ENCODE measurements at regions not wholly inside any gene's neighbourhood (a gene's known extent, or its start where the extent isn't known, plus 50 kb on each side); places are given as distances from the start of the nearest gene placed in this dataset.

DNA sequence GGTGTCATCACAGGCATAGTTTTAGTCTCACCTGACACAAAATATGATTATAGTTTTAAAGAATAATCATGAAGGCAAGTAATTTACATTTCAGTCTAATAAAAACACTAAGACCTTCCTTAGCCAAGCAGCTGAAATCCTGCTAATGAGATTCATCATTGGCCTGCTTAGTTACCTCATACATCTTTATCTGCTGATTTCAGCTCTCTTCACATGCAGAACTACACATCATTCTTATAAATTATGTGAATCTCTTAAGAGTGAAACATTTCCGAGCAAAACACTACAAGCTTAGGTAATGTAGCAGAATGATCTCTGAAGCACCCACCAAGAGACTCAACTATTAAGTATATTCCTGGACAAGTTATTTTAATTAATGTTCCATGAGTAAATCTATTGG lies 198.1 kb downstream of the DPY19L2 start:
- H3K4me3 ChIP-seq (ENCODE audit: low read length) = no peak overlapping the region
- ATAC-seq (ENCODE audit: poor library complexity) (no peak), DNase-seq (no peak)
- Mint-ChIP-seq H3K9me3 (no peaks in the 10 kb centered on the region), H3K27ac (no peak overlapping the region), H3K4me1 (ENCODE audit: low read depth) (no peaks in the 10 kb centered on the region), H3K27me3 (no peaks in the 10 kb centered on the region), H3K36me3 (ENCODE audit: low read depth) (no peaks in the 10 kb centered on the region), H3K4me3 (no peak overlapping the region)
- no peak overlapping the region for H3K27ac ChIP-seq (ENCODE audit: low read depth in 1 of 2, low read length in 2 of 2)
- H3K27me3 ChIP-seq (ENCODE audit: control insufficient read depth in 1 of 2, insufficient read depth in 2 of 2, low read length in 2 of 2) = no peaks in the 10 kb centered on the region
- intact Hi-C loops (cut with DNase I, micrococcal nuclease) = no loop called here
- CTCF ChIA-PET = no interaction called here
- POLR2A ChIA-PET = no interaction called here
- no peaks in the 10 kb centered on the region for H3K9me3 ChIP-seq (ENCODE audit: control insufficient read depth in 1 of 2, insufficient read depth in 1 of 2, low read length in 2 of 2)
- TF ChIP-seq, protein P1, sequence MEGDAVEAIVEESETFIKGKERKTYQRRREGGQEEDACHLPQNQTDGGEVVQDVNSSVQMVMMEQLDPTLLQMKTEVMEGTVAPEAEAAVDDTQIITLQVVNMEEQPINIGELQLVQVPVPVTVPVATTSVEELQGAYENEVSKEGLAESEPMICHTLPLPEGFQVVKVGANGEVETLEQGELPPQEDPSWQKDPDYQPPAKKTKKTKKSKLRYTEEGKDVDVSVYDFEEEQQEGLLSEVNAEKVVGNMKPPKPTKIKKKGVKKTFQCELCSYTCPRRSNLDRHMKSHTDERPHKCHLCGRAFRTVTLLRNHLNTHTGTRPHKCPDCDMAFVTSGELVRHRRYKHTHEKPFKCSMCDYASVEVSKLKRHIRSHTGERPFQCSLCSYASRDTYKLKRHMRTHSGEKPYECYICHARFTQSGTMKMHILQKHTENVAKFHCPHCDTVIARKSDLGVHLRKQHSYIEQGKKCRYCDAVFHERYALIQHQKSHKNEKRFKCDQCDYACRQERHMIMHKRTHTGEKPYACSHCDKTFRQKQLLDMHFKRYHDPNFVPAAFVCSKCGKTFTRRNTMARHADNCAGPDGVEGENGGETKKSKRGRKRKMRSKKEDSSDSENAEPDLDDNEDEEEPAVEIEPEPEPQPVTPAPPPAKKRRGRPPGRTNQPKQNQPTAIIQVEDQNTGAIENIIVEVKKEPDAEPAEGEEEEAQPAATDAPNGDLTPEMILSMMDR (IDR thresholded peaks at IDR 0.05) = no peak
- no peaks in the 10 kb centered on the region for H3K36me3 ChIP-seq (ENCODE audit: insufficient read depth, low read length)
- no peaks in the 10 kb centered on the region for H3K4me1 ChIP-seq (ENCODE audit: insufficient read depth, low read length)

DNA sequence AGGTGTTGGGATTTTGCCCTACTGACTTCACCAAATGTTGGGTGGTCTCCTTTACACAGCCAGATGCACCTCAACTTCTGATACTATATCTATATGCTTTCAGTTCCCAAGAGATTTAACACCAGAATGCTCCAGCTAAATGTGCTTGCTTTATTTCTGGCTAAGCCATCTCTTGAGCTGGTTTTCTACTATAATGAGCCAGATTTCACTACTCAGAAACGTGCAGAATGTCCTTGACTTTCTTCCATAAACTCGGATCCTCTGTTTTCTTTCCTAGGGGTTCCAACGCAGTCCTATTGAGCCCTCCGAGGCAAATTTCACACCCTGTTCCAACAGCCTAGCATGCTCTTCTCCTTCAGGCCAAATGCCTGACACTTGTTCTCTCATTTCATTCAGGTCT lies 200.3 kb downstream of the DPY19L2 start:
- Mint-ChIP-seq H3K4me1 (ENCODE audit: low read depth) (no peaks in the 10 kb centered on the region), H3K27ac (no peak overlapping the region), H3K36me3 (ENCODE audit: low read depth) (no peaks in the 10 kb centered on the region)

GRCh38 chr12:63457857-63458256 lies 210.4 kb downstream of the DPY19L2 start:
- CTCF ChIA-PET = no interaction called here
- Histone ChIP-seq H3K27ac (ENCODE audit: low read depth in 1 of 2, low read length in 2 of 2) (no peak overlapping the region), H3K27me3 (ENCODE audit: control insufficient read depth in 1 of 2, insufficient read depth in 2 of 2, low read length in 2 of 2) (no peaks in the 10 kb centered on the region), H3K4me1 (ENCODE audit: insufficient read depth, low read length) (no peaks in the 10 kb centered on the region), H3K36me3 (ENCODE audit: insufficient read depth, low read length) (no peaks in the 10 kb centered on the region), H3K9me3 (ENCODE audit: control insufficient read depth in 1 of 2, insufficient read depth in 1 of 2, low read length in 2 of 2) (peaks cover 0 to 5% of the 10 kb centered on the region in 2 experiments), H3K4me3 (ENCODE audit: low read length) (no peak overlapping the region)
- H3K27me3 Mint-ChIP-seq = no peaks in the 10 kb centered on the region
- DNase-seq (no peak), ATAC-seq (ENCODE audit: poor library complexity) (no peak)
- no peaks in the 10 kb centered on the region for H3K9me3 Mint-ChIP-seq
- POLR2A ChIA-PET = no interaction called here
- intact Hi-C loops (cut with DNase I, micrococcal nuclease) = no loop called here
- TF ChIP-seq, protein P1 (IDR thresholded peaks at IDR 0.05) = no peak
- H3K4me1 Mint-ChIP-seq (ENCODE audit: low read depth) = no peaks in the 10 kb centered on the region
- H3K4me3 Mint-ChIP-seq = no peak overlapping the region
- H3K27ac Mint-ChIP-seq = no peak overlapping the region
- no peaks in the 10 kb centered on the region for H3K36me3 Mint-ChIP-seq (ENCODE audit: low read depth)

More for the DNA sequence above, 200.3 kb downstream of the DPY19L2 start:
- H3K4me3 Mint-ChIP-seq = no peak overlapping the region
- CTCF ChIA-PET = no interaction called here
- H3K9me3 ChIP-seq (ENCODE audit: control insufficient read depth in 1 of 2, insufficient read depth in 1 of 2, low read length in 2 of 2) = no peaks in the 10 kb centered on the region
- H3K4me1 ChIP-seq (ENCODE audit: insufficient read depth, low read length) = no peaks in the 10 kb centered on the region
- TF ChIP-seq, protein P1 (IDR thresholded peaks at IDR 0.05) = no peak
- POLR2A ChIA-PET = no interaction called here
- intact Hi-C loops (cut with DNase I, micrococcal nuclease) = no loop called here
- ATAC-seq (ENCODE audit: poor library complexity) (no peak), DNase-seq (no peak)
- H3K27me3 ChIP-seq (ENCODE audit: control insufficient read depth in 1 of 2, insufficient read depth in 2 of 2, low read length in 2 of 2) = no peaks in the 10 kb centered on the region
- no peak overlapping the region for H3K27ac ChIP-seq (ENCODE audit: low read depth in 1 of 2, low read length in 2 of 2)
- no peaks in the 10 kb centered on the region for H3K27me3 Mint-ChIP-seq
- H3K36me3 ChIP-seq (ENCODE audit: insufficient read depth, low read length) = no peaks in the 10 kb centered on the region
- no peaks in the 10 kb centered on the region for H3K9me3 Mint-ChIP-seq
- no peak overlapping the region for H3K4me3 ChIP-seq (ENCODE audit: low read length)
